Posterior cingulate gyrus (tissue), 11 donors: ENCODE measurements at regions not wholly inside any gene's neighbourhood (a gene's known extent, or its start where the extent isn't known, plus 50 kb on each side); places are given as distances from the start of the nearest gene placed in this dataset.
"Not testable (repeated sequence)": the region's sequence is repeated elsewhere in the genome, so short reads cannot be mapped to it uniquely, and the experiment has no call there.

ENCODE experiments used
- DNase-seq, 10 donors: peaks; one replicate each; pipeline versions ENCODE4 v3.0.0 to v3.0.0-alpha.2; 2020 to 2021; ENCODE audit warnings: mixed read lengths in 3 of 10
- intact Hi-C: fragments of 100-400 bp; cut with DNase I; formaldehyde crosslinking; loops from one replicate; pipeline ENCODE4 v1.15.1; 2023

GRCh38 chr11:116053548-116053919 is 549.3 kb upstream of the CADM1 start:
- DNase-seq = no peak
- intact Hi-C loops = no loop called here

DNA sequence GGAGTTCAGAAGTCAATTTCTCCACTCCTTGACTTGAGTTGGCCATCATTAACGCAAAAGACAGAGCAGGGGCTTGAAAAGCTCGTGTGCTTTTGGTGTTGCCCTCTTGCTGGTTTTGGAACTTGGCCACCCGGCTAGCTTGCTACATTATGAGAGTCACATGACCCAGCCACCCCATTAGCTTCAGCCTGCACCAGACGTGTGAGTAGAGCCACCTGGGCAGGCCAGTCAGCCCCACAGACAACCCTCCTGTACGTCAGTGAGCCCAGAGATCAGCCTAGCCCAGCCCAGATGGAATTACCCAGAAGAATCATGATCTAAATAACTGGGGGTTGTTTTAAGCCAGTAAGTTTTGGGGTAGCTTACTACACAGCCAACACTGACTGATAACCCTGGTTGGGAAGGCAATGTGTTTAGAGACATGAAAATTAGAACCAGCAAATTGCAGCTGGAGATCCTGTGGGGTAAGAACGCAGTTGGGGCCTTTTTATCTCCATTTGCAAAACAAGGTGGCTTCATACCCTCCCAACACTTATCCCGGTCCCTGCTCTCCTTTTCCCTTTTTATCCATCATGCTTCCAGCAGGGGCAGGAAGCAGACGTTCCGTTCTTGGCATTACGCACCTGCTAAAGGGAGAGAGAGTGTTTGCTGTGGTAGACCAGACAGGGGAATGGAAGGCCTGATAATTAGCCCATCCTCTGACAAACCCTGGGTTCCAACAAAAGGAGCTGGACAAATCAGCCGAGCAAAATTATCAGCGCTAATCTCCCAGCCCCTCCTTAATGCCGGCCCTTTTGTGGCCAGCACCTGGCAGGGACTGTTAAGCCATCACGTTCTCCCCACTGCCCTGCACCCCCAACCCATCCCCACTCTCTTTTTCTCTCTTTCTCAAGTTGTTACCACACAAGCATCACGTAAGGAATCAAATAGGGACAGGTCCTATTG is 548.7 kb upstream of the CADM1 start:
- DNase-seq = no peak
- intact Hi-C loops = no loop called here

GRCh38 chr11:116051494-116051893 is 547.3 kb upstream of the CADM1 start:
- intact Hi-C loops = no loop called here
- no peak for DNase-seq

DNA sequence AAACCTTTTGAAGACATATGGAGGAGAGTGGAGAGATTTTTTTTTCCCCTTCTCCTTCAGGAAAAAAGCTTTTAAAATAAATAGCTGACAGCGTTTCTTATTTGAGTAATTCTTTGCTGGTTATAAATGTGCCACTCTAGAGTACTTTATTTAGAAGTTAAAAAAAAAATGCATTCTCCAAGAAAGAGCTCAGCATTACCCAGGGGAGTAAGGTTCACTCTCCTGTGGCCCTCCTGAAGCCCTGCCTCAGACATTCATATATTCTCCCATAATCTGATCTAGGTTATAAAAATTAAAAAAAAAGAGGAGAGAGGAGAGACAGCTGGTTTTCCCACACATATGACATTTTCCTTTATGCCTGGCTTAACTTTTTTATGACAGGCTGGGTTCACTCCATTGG is 545.2 kb upstream of the CADM1 start:
- intact Hi-C loops = no loop called here
- DNase-seq = no peak

DNA sequence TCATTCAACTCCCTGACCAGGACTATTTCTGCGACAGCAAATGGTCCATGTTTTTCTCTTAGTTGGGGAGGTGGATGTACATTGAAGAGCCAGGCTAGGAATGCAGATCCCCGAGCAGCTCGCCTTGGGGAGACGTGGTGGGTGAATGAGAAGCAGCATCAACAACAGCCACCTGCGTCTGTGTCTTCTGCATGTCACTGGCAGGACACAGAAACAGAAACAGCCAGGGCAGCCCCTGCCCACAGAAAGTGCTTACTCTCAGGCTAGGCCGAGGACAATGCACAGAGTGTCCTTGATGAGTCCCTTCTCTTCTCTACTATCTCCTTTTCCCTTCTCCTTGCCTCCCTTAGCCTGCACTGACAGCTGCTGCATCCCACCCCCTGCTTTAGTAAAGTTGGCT is 541.9 kb upstream of the CADM1 start:
- DNase-seq = no peak
- intact Hi-C loops = no loop called here

DNA sequence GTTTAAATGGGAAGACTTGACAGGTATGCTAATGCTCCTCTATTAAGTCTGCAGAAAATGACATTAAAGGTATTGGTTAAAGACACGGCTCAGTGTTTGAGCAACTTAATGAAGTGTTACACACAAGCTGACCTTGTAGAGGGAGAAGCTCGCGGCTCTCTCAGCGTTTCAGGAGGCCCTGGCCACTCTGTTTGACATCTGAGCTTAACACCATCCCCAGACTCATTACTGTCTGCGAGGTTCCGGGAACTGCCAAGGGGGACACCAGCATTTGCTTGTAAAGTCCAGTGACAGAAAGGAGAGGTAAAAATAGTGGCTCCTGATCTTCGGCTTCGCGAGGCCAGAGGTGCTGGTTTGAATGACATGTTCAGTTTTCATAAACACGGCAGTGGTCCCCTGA is 540.7 kb upstream of the CADM1 start:
- no peak for DNase-seq
- intact Hi-C loops = no loop called here

DNA sequence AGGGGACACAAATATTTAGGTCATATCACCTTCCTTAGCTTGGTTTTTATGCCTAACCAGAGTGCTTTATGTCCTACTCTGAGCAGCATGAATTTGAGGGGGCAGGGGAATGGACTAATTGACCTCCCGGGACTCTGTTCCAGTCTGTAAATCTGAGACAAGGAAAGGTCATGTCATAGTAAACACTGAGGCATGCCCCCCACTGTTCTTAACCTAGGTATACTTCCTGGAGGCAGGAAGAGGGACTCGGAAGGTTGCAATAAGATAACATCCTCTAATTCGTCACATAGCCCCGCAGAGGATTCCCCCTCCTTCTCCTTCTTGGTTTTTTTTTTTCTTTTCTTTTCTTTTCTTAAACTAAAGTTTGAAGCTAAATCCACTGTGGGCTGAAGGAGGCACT is 540.3 kb upstream of the CADM1 start:
- intact Hi-C loops = no loop called here
- DNase-seq = no peak

DNA sequence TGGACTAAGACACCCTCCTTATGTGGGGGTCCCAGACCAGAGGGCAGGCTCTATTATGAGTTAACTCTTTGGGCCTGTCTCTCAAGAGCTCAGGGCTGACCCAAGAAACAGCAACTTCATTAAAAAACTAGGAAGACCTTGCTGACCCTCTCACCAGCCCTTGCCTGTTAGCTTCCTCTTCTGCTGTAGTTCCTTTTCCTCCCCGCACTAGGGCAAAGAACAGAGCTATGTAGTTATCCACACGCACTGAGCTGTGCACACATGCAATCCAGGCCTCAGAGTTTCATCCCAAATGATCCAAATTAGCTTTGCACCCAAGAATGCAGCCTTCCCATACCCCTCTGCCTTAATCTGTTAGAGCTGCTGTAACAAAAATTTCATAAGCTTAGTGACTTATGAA is 539.6 kb upstream of the CADM1 start:
- intact Hi-C loops = no loop called here
- no peak for DNase-seq

GRCh38 chr11:116043059-116043458 is 538.8 kb upstream of the CADM1 start:
- intact Hi-C loops, DNase-seq: not testable (repeated sequence)

- DNase-seq = no peak
- intact Hi-C loops = no loop called here
Observed at GRCh38 chr11:116042146-116042545, 537.9 kb upstream of the CADM1 start.

DNA sequence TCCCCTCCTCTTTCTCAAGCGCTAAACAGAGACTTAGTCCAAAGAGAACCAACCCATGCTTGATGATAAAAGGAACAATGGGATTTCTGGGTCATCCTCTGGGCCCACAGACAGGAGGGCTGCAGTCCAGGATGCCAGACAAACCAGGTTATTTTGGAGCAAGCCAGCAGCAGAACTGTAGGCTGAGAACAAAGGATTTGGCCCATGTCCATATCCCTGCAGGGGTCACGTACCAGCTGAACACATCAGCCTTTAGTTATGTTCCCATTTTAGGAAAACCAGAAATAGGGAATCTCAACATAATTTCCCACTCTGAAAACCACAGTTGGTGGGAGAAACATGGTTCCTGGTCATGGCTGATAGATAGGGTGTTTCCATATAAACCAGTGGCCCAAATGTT is 533.6 kb upstream of the CADM1 start:
- DNase-seq = peak in 1 of 10 donors; percentile 54
- intact Hi-C loops = no loop called here

DNA sequence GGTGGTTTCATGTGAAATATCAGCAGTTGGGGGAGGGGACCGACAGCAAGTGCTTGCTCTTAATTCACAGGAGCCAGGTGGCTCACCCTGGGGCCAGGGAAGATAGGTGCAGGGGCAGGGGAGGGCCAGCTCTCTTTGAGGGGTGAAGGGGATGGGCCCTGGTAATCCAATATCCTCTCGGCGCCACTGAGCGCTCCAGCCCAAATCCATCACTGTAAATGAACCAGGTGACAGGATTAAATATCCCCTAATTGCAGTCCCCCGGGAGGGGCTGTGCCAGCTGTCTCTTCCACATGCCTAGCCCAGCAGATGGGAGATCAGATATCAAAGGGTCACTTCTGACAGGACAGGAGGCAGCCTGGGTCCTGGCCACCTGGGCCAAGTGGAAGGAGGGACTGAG is 531.8 kb upstream of the CADM1 start:
- intact Hi-C loops = no loop called here
- no peak for DNase-seq

DNA sequence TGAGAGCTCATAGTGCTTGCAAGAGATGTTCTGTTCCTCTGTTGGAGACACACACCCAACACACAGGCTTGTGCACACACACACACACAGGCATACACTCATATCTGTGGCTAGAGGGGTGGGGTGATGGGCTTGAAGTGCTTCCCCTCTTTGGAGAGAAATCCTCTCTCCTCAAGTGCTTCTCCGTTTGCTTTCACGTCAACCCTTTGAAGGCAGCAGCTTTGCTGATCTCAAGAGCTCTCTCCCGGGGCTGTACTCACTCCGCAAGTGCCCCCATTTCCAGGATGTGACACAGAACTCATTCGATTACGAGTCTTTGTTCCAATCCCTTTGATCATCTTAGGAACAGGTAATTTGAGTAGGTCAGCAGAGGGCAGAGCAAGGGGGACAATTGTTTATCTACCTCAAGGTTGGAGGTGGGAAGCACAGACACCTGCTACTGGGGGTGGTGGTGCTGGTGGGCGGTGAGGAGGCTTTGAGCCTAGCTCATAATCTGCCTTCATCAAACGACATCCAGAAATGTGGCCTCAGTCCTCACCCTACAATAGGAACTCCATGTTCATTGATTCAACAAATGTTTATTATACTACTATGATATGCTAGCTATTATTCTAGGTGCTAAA is 529.8 kb upstream of the CADM1 start:
- intact Hi-C loops = no loop called here
- no peak for DNase-seq

DNA sequence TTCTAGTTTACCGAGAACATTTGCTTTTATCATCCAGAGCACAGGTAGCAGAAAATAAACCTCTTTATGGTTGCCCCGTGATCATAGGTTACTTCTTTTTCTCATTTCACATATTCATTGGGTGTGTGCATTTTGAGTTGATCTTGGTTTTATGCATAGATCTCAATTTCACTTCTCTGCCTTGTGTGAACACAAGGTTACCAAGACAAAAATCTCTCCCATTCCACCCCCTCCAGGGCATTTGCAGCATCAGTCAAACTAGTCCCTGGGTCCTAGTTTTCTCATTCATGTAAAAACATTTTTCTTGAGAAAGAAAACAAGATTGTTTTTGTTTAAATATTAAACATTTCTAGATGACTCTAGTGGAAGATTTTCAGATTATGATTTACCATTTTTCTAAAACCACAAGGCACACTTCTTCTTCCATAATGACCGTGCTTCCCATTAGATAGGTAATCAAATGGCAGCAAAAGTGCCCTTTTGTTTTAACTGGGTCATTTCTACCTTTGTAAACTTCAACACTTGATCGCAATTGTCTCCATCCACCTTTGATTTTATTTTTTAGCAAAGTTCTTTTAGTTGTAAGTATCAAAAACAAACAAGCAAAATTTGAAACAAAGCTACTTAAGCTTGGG is 526.6 kb upstream of the CADM1 start:
- DNase-seq = no peak
- intact Hi-C loops = no loop called here

- intact Hi-C loops, DNase-seq: not testable (repeated sequence)
Observed at GRCh38 chr11:116028506-116028905, 524.3 kb upstream of the CADM1 start.

- intact Hi-C loops = no loop called here
Observed at GRCh38 chr11:115999437-115999836, 495.2 kb upstream of the CADM1 start.

DNA sequence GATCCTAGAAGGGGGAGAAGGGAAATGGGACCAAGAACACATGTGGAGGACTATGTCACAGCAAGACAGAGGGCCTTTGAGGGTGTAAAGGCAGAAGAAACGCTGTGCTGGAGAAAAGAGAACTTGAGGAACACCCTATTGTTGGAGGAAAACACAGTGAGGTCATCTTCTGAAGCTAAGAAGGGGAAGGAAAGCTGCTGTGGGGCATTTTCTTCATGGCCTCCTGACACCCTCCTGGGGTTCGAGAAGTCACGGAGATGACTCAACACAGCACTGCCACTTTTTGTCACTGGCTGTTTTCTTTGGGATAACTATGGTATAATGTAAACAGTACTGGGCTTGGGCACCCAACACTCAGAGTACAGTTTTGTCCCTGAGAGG is 492.6 kb upstream of the CADM1 start:
- no peak for DNase-seq
- intact Hi-C loops = no loop called here

More at GRCh38 chr11:115999437-115999836, 495.2 kb upstream of the CADM1 start:
- no peak for DNase-seq

- DNase-seq = no peak
- intact Hi-C loops = no loop called here
Observed at GRCh38 chr11:115996125-115996807, 492.1 kb upstream of the CADM1 start.

- intact Hi-C loops = no loop called here
Observed at GRCh38 chr11:115993590-115993989, 489.4 kb upstream of the CADM1 start.

GRCh38 chr11:115990004-115990447 is 485.8 kb upstream of the CADM1 start:
- intact Hi-C loops = no loop called here
- DNase-seq = peak in 9 of 10 donors; percentile 31 to 90 (median 50)

More at GRCh38 chr11:115993590-115993989, 489.4 kb upstream of the CADM1 start:
- DNase-seq = no peak

GRCh38 chr11:115985896-115986295 is 481.7 kb upstream of the CADM1 start:
- no peak for DNase-seq
- intact Hi-C loops = no loop called here
